Panc1 (cell line): ENCODE measurements at regions not wholly inside any gene's neighbourhood (a gene's known extent, or its start where the extent isn't known, plus 50 kb on each side); places are given as distances from the start of the nearest gene placed in this dataset.

Experiments used
- ATAC-seq: fragments of 200-7000 bp; cut with Tn5 transposase; 2 replicates; pipeline ENCODE4 v1.9.1; 2020; ENCODE audit warnings: mild to moderate bottlenecking, moderate library complexity
- BruUV-seq: library from RNA; stranded (reverse); fragments of 400-500 nt; replicated peaks from 2 replicates; lab custom pipeline; 2021; lab: Mats Ljungman, UMichigan
- CTCF ChIA-PET: fragments of 300-600 bp; sonication (Branson Sonifier 250); formaldehyde crosslinking; loops from one replicate; lab custom pipeline; 2022; ENCODE audit warnings: antibody characterized with exemption; lab: Charles Lee
- POLR2A ChIA-PET: fragments of 300-600 bp; sonication (Branson Sonifier 250); formaldehyde crosslinking; loops from one replicate; lab custom pipeline; 2022; ENCODE audit warnings: antibody characterized with exemption; lab: Charles Lee
- DNase-seq: peaks from one replicate; pipeline ENCODE4 v3.0.0-alpha.2; 2010; ENCODE audit warnings: low read depth, low spot score
- H3K27ac ChIP-seq: 2 replicates; pipeline ENCODE4 v1.5.1; 2011; ENCODE audit warnings: mild to moderate bottlenecking, low read length, inconsistent platforms
- H3K27me3 ChIP-seq: fragments of 200-500 bp; sonication (Bioruptor generic); 2 replicates; pipeline ENCODE4 v1.6.0; 2014; ENCODE audit warnings: low read length, inconsistent platforms; ENCODE audit not compliant: control insufficient read depth, insufficient read depth
- H3K36me3 ChIP-seq: fragments of 200-500 bp; sonication (Bioruptor generic); 2 replicates; pipeline ENCODE4 v1.5.1; 2014; ENCODE audit warnings: inconsistent platforms, mild to moderate bottlenecking, low read length, moderate library complexity; ENCODE audit not compliant: control insufficient read depth, insufficient read depth
- H3K4me1 ChIP-seq: 2 replicates; pipeline ENCODE4 v1.5.1; 2011; ENCODE audit warnings: inconsistent platforms, mild to moderate bottlenecking, low read length, moderate library complexity; ENCODE audit not compliant: control insufficient read depth, insufficient read depth
- H3K4me3 ChIP-seq, 2 experiments: 2 replicates each; pipeline ENCODE4 v1.5.1; 2011 to 2012; ENCODE audit warnings: low read depth in 2 of 2, low read length in 2 of 2, mild to moderate bottlenecking in 2 of 2, inconsistent platforms in 1 of 2, moderate library complexity in 1 of 2
- H3K9me3 ChIP-seq: fragments of 200-500 bp; sonication (Bioruptor generic); 2 replicates; pipeline ENCODE4 v1.5.1; 2014; ENCODE audit warnings: low read depth, mild to moderate bottlenecking, inconsistent platforms, low read length, moderate library complexity; ENCODE audit not compliant: control insufficient read depth, insufficient read depth
- POLR2AphosphoS5 ChIP-seq: IDR thresholded peaks from 2 replicates; pipeline ENCODE4 v1.6.1; 2012; ENCODE audit warnings: mild to moderate bottlenecking, low read depth, low read length, moderate library complexity
- SIN3A ChIP-seq: IDR thresholded peaks from 2 replicates; pipeline ENCODE4 v1.6.1; 2012; ENCODE audit warnings: low read depth, mild to moderate bottlenecking, low read length, moderate library complexity, borderline replicate concordance; ENCODE audit not compliant: insufficient read depth
- TCF7L2 ChIP-seq: IDR thresholded peaks from 2 replicates; pipeline ENCODE4 v1.6.1; 2011; ENCODE audit warnings: mild to moderate bottlenecking, low read depth, low read length, inconsistent platforms
- in situ Hi-C: cut with HindIII; loops from 2 replicates; pipeline ENCODE4 v1.10.0; 2016; ENCODE audit warnings: low sequenced_read_pairs, low pct_unique_long_range_greater_than_20kb
- intact Hi-C: fragments of 100-400 bp; cut with micrococcal nuclease; formaldehyde crosslinking; loops from one replicate; pipeline ENCODE4 v1.10.0; 2022; ENCODE audit not compliant: unreplicated experiment
- TF ChIP-seq, protein P1 (sequence below), 2 experiments: IDR thresholded peaks; 2 replicates each; pipeline ENCODE4 v1.6.1; 2011 to 2012; ENCODE audit warnings: low read depth in 2 of 2, control low read depth in 1 of 2, low read length in 1 of 2, mild to moderate bottlenecking in 1 of 2, moderate library complexity in 1 of 2; ENCODE audit not compliant: insufficient read depth in 1 of 2
- TF ChIP-seq, protein P2 (sequence below): fragments of 450-650 bp; IDR thresholded peaks from 2 replicates; pipeline ENCODE4 v1.5.1; 2017; ENCODE audit warnings: mild to moderate bottlenecking

DNA sequence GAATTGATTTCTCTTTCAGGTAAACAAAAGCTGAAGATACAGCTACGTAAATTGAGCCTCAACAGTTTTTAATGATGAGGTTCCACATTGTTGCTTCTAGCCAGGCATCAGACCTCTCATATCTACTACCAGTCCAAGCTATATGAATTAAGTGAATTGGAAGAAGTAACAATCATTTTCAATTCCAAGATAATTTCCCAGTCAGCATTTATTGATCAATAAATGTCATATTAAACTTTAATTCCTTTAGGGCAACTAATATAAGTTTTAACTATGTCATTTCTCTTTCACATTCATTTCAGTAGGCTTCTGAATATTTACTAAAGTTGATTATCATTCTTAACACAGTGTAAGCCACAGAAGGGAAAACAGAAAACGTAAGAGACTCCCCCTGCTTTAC, 1413.7 kb upstream of the CELF2 start:
- POLR2A ChIA-PET: no interaction called here
- H3K9me3 ChIP-seq: no peaks in the 10 kb centered on the region
- in situ Hi-C loops: no loop called here
- intact Hi-C loops: no loop called here
- no peak overlapping the region for H3K4me3 ChIP-seq
- ATAC-seq (no peak), DNase-seq (no peak)
- CTCF ChIA-PET: no interaction called here
- H3K27me3 ChIP-seq: no peaks in the 10 kb centered on the region
- H3K4me1 ChIP-seq: no peaks in the 10 kb centered on the region
- H3K36me3 ChIP-seq: no peaks in the 10 kb centered on the region
- no TSS peak for BruUV-seq
- TF ChIP-seq TCF7L2 (no peak), SIN3A (no peak), POLR2AphosphoS5 (no peak)
- TF ChIP-seq, protein P1, sequence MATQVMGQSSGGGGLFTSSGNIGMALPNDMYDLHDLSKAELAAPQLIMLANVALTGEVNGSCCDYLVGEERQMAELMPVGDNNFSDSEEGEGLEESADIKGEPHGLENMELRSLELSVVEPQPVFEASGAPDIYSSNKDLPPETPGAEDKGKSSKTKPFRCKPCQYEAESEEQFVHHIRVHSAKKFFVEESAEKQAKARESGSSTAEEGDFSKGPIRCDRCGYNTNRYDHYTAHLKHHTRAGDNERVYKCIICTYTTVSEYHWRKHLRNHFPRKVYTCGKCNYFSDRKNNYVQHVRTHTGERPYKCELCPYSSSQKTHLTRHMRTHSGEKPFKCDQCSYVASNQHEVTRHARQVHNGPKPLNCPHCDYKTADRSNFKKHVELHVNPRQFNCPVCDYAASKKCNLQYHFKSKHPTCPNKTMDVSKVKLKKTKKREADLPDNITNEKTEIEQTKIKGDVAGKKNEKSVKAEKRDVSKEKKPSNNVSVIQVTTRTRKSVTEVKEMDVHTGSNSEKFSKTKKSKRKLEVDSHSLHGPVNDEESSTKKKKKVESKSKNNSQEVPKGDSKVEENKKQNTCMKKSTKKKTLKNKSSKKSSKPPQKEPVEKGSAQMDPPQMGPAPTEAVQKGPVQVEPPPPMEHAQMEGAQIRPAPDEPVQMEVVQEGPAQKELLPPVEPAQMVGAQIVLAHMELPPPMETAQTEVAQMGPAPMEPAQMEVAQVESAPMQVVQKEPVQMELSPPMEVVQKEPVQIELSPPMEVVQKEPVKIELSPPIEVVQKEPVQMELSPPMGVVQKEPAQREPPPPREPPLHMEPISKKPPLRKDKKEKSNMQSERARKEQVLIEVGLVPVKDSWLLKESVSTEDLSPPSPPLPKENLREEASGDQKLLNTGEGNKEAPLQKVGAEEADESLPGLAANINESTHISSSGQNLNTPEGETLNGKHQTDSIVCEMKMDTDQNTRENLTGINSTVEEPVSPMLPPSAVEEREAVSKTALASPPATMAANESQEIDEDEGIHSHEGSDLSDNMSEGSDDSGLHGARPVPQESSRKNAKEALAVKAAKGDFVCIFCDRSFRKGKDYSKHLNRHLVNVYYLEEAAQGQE (IDR thresholded peaks at IDR 0.05; ENCODE audit: insufficient read depth in 1 of 2, low read depth in 2 of 2, low read length in 1 of 2): no peak
- TF ChIP-seq, protein P2, sequence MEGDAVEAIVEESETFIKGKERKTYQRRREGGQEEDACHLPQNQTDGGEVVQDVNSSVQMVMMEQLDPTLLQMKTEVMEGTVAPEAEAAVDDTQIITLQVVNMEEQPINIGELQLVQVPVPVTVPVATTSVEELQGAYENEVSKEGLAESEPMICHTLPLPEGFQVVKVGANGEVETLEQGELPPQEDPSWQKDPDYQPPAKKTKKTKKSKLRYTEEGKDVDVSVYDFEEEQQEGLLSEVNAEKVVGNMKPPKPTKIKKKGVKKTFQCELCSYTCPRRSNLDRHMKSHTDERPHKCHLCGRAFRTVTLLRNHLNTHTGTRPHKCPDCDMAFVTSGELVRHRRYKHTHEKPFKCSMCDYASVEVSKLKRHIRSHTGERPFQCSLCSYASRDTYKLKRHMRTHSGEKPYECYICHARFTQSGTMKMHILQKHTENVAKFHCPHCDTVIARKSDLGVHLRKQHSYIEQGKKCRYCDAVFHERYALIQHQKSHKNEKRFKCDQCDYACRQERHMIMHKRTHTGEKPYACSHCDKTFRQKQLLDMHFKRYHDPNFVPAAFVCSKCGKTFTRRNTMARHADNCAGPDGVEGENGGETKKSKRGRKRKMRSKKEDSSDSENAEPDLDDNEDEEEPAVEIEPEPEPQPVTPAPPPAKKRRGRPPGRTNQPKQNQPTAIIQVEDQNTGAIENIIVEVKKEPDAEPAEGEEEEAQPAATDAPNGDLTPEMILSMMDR: no peak
- no peak overlapping the region for H3K27ac ChIP-seq

DNA sequence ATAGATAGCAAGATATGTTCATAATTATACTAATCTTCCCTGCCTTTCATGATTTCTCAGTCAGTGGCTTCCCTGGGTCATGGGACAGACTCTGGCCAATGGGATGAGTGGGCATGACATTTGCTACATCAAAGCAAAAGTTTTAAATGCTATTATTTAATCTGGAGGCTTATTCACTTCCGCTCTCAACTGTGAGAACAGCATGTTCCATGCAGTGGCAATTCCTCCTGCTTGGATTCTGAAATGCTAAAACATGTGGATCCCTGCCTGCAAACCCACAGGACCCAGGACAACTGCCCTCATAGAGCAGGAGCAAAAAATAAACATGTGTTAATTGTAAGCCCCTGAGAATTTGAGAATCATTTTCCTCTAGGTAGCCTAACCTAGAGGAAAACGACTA, 1412.4 kb upstream of the CELF2 start:
- H3K4me3 ChIP-seq: no peak overlapping the region
- TF ChIP-seq TCF7L2: no peak
- TF ChIP-seq, protein P2: no peak
- TF ChIP-seq, protein P1 (IDR thresholded peaks at IDR 0.05; ENCODE audit: insufficient read depth in 1 of 2, low read depth in 2 of 2, low read length in 1 of 2): no peak
- TF ChIP-seq POLR2AphosphoS5: no peak
- H3K27ac ChIP-seq: no peak overlapping the region
- POLR2A ChIA-PET: no interaction called here
- H3K36me3 ChIP-seq: no peaks in the 10 kb centered on the region
- in situ Hi-C loops (no loop called here), intact Hi-C loops (no loop called here)
- DNase-seq: no peak
- H3K4me1 ChIP-seq: no peaks in the 10 kb centered on the region
- no peaks in the 10 kb centered on the region for H3K9me3 ChIP-seq
- CTCF ChIA-PET: no interaction called here
- no peak for ATAC-seq
- no TSS peak for BruUV-seq
- H3K27me3 ChIP-seq: no peaks in the 10 kb centered on the region
